Astrocyte (in vitro differentiated cells and primary cell): ENCODE measurements at regions not wholly inside any gene's neighbourhood (a gene's known extent, or its start where the extent isn't known, plus 50 kb on each side); places are given as distances from the start of the nearest gene placed in this dataset.

Experiments used
- DNase-seq: peaks from one replicate; pipeline ENCODE4 v3.0.0-alpha.2; 2010; ENCODE audit warnings: low read depth
- FAIRE-seq: peaks from 2 replicates; lab custom pipeline; 2011; peaks lifted over from hg19 to GRCh38; lab: Jason Lieb, UNC
- H2AFZ ChIP-seq: 2 replicates; pipeline ENCODE4 v1.6.0; 2012; ENCODE audit warnings: low read depth, low read length, inconsistent platforms
- H3K27ac ChIP-seq: 2 replicates; pipeline ENCODE4 v1.5.1; 2011; ENCODE audit warnings: low read depth, low read length, inconsistent platforms
- H3K27me3 ChIP-seq: 2 replicates; pipeline ENCODE4 v1.6.0; 2011; ENCODE audit warnings: low read length, inconsistent platforms; ENCODE audit not compliant: insufficient read depth
- H3K36me3 ChIP-seq: 2 replicates; pipeline ENCODE4 v1.5.1; 2011; ENCODE audit warnings: low read length, inconsistent platforms; ENCODE audit not compliant: insufficient read depth
- H3K4me1 ChIP-seq: 2 replicates; pipeline ENCODE4 v1.5.1; 2011; ENCODE audit warnings: low read length, inconsistent platforms; ENCODE audit not compliant: insufficient read depth
- H3K4me2 ChIP-seq: 2 replicates; pipeline ENCODE4 v1.6.0; 2012; ENCODE audit warnings: low read length, inconsistent platforms
- H3K4me3 ChIP-seq: 2 replicates; pipeline ENCODE4 v1.5.1; 2011; ENCODE audit warnings: low read depth, mild to moderate bottlenecking, low read length, inconsistent platforms; ENCODE audit not compliant: insufficient read depth
- H3K79me2 ChIP-seq: 2 replicates; pipeline ENCODE4 v1.6.0; 2012; ENCODE audit warnings: mild to moderate bottlenecking, low read length, inconsistent platforms; ENCODE audit not compliant: insufficient read depth
- H3K9ac ChIP-seq: 2 replicates; pipeline ENCODE4 v1.6.0; 2012; ENCODE audit warnings: mild to moderate bottlenecking, low read length, inconsistent platforms
- H3K9me3 ChIP-seq: 2 replicates; pipeline ENCODE4 v1.5.1; 2012; ENCODE audit warnings: low read depth, mild to moderate bottlenecking, low read length, inconsistent platforms; ENCODE audit not compliant: insufficient read depth
- H4K20me1 ChIP-seq: 2 replicates; pipeline ENCODE4 v1.6.0; 2012; ENCODE audit warnings: low read length, inconsistent platforms; ENCODE audit not compliant: insufficient read depth
- H3K27ac Mint-ChIP-seq: one replicate; pipeline ENCODE4 v1.8.0; 2021; ENCODE audit warnings: mild to moderate bottlenecking, mixed read lengths; ENCODE audit not compliant: unreplicated experiment
- H3K27me3 Mint-ChIP-seq: one replicate; pipeline ENCODE4 v1.8.0; 2021; ENCODE audit warnings: low read depth, mixed read lengths; ENCODE audit not compliant: unreplicated experiment
- H3K36me3 Mint-ChIP-seq: one replicate; pipeline ENCODE4 v1.8.0; 2021; ENCODE audit warnings: low read depth, mixed read lengths; ENCODE audit not compliant: unreplicated experiment
- H3K4me1 Mint-ChIP-seq: one replicate; pipeline ENCODE4 v1.8.0; 2021; ENCODE audit warnings: low read depth, mixed read lengths; ENCODE audit not compliant: unreplicated experiment
- H3K4me3 Mint-ChIP-seq: one replicate; pipeline ENCODE4 v1.8.0; 2021; ENCODE audit warnings: mild to moderate bottlenecking, moderate library complexity, mixed read lengths; ENCODE audit not compliant: unreplicated experiment
- H3K9me3 Mint-ChIP-seq: one replicate; pipeline ENCODE4 v1.8.0; 2021; ENCODE audit warnings: mild to moderate bottlenecking, mixed read lengths; ENCODE audit not compliant: unreplicated experiment
- CTCF ChIP-seq: IDR thresholded peaks from 2 replicates; pipeline ENCODE4 v1.5.1; 2011; ENCODE audit warnings: low read depth, mild to moderate bottlenecking, inconsistent platforms, low read length, moderate library complexity; ENCODE audit not compliant: insufficient read depth
- EZH2 ChIP-seq: IDR thresholded peaks from 2 replicates; pipeline ENCODE4 v1.6.1; 2012; ENCODE audit warnings: mild to moderate bottlenecking, low read length, inconsistent platforms; ENCODE audit not compliant: insufficient read depth

GRCh38 chr13:99734013-99734693 lies 232.9 kb downstream of the TM9SF2 start:
- DNase-seq, result no peak
- no peak for TF ChIP-seq CTCF
- no peak for TF ChIP-seq EZH2
- H3K27ac Mint-ChIP-seq, result no peak overlapping the region
- no peak overlapping the region for H3K27ac ChIP-seq
- peaks cover 7% of the 10 kb centered on the region for H3K4me1 Mint-ChIP-seq
- H3K9me3 ChIP-seq, result no peaks in the 10 kb centered on the region
- H3K4me1 ChIP-seq, result no peaks in the 10 kb centered on the region
- no peaks in the 10 kb centered on the region for H3K36me3 ChIP-seq
- H3K4me3 Mint-ChIP-seq, result no peak overlapping the region
- H3K4me2 ChIP-seq, result no peak overlapping the region
- no peaks in the 10 kb centered on the region for H4K20me1 ChIP-seq
- no peak for FAIRE-seq
- no peaks in the 10 kb centered on the region for H3K79me2 ChIP-seq
- H3K27me3 Mint-ChIP-seq, result peaks cover 10% of the 10 kb centered on the region
- no peaks in the 10 kb centered on the region for H3K36me3 Mint-ChIP-seq
- no peak overlapping the region for H3K4me3 ChIP-seq
- H2AFZ ChIP-seq, result no peak overlapping the region
- H3K9ac ChIP-seq, result no peak overlapping the region
- H3K27me3 ChIP-seq, result peaks cover 3% of the 10 kb centered on the region
- H3K9me3 Mint-ChIP-seq, result no peaks in the 10 kb centered on the region

GRCh38 chr13:99733346-99733745 lies 232.1 kb downstream of the TM9SF2 start:
- Histone ChIP-seq H3K27ac (no peak overlapping the region), H3K9ac (no peak overlapping the region), H3K36me3 (no peaks in the 10 kb centered on the region), H2AFZ (no peak overlapping the region), H3K4me1 (no peaks in the 10 kb centered on the region), H3K27me3 (peaks cover 3% of the 10 kb centered on the region), H3K9me3 (no peaks in the 10 kb centered on the region), H3K4me3 (no peak overlapping the region), H3K79me2 (no peaks in the 10 kb centered on the region), H4K20me1 (no peaks in the 10 kb centered on the region), H3K4me2 (no peak overlapping the region)
- no peak for TF ChIP-seq CTCF
- no peak for TF ChIP-seq EZH2
- DNase-seq (no peak), FAIRE-seq (no peak)
- Mint-ChIP-seq H3K36me3 (no peaks in the 10 kb centered on the region), H3K4me3 (no peak overlapping the region), H3K27ac (no peak overlapping the region), H3K9me3 (no peaks in the 10 kb centered on the region), H3K4me1 (peaks cover 7% of the 10 kb centered on the region), H3K27me3 (peaks cover 8% of the 10 kb centered on the region)

- no peak overlapping the region for H3K27ac Mint-ChIP-seq
- H2AFZ ChIP-seq, result no peak overlapping the region
- H3K4me2 ChIP-seq, result no peak overlapping the region
- no peaks in the 10 kb centered on the region for H3K36me3 Mint-ChIP-seq
- no peak overlapping the region for H3K27ac ChIP-seq
- FAIRE-seq (no peak), DNase-seq (no peak)
- H3K4me3 ChIP-seq, result no peak overlapping the region
- no peaks in the 10 kb centered on the region for H4K20me1 ChIP-seq
- no peaks in the 10 kb centered on the region for H3K27me3 ChIP-seq
- no peak overlapping the region for H3K4me3 Mint-ChIP-seq
- peaks cover 7% of the 10 kb centered on the region for H3K4me1 Mint-ChIP-seq
- H3K4me1 ChIP-seq, result no peaks in the 10 kb centered on the region
- peaks cover 6% of the 10 kb centered on the region for H3K27me3 Mint-ChIP-seq
- no peaks in the 10 kb centered on the region for H3K9me3 Mint-ChIP-seq
- no peaks in the 10 kb centered on the region for H3K9me3 ChIP-seq
- TF ChIP-seq EZH2, result no peak
- H3K79me2 ChIP-seq, result no peaks in the 10 kb centered on the region
- no peaks in the 10 kb centered on the region for H3K36me3 ChIP-seq
- H3K9ac ChIP-seq, result no peak overlapping the region
These were observed 230.5 kb downstream of the TM9SF2 start for GRCh38 chr13:99731747-99732146.
